GM19395 (cell line): ENCODE measurements at regions not wholly inside any gene's neighbourhood (a gene's known extent, or its start where the extent isn't known, plus 50 kb on each side); places are given as distances from the start of the nearest gene placed in this dataset.
A peak's percentile ranks its signal among the peaks of the same experiment; 100 is the strongest.
"Not testable (repeated sequence)": the region's sequence is repeated elsewhere in the genome, so short reads cannot be mapped to it uniquely, and the experiment has no call there.

Source experiments
- ATAC-seq: cut with Tn5 transposase; IDR thresholded peaks from one replicate; pipeline ENCODE4 v1.9.1; 2021; ENCODE audit warnings: mild to moderate bottlenecking, moderate library complexity; ENCODE audit not compliant: unreplicated experiment

- ATAC-seq = no peak
These were observed 330.3 kb downstream of the HGF start for GRCh38 chr7:81439591-81439990.

DNA sequence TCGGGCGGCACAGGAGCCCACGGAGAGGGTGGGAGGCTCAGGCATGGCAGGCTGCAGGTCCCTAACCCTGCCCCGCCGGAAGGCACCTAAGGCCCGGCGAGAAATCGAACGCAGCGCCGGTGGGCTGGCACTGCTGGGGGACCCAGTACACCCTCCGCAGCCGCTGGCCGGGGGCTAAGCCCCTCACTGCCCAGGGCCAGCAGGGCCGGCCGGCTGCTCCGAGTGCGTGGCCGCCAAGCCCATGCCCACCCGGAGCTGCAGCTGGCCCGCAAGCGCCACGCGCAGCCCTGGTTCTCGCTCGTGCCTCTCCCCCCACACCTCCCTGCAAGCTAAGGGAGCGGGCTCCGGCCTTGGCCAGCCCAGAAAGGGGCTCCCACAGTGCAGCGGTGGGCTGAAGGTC is 332.7 kb downstream of the HGF start:
- ATAC-seq = not testable (repeated sequence)

- no peak for ATAC-seq
These were observed 336.0 kb downstream of the HGF start for GRCh38 chr7:81433692-81434331.

GRCh38 chr7:81433206-81433605 is 336.6 kb downstream of the HGF start:
- ATAC-seq = no peak

DNA sequence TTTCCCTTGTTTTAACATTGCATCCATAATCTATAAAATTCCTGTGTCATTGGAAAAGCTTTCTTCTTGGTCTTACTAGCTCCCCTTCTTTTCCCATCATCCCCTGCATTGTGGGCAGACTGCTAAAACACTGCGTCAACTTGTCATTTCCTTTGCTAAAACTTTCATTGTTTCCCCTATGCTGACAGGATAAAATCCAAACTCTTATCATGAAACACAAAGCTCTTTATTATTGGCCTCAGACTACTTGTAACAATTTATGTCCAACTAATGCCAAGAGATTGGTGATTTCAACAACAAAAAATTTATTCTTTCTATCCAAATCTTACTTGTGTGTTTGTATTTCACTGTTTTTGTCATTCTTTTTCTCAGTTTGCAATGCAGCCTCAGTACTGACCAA is 339.1 kb downstream of the HGF start:
- ATAC-seq = no peak

DNA sequence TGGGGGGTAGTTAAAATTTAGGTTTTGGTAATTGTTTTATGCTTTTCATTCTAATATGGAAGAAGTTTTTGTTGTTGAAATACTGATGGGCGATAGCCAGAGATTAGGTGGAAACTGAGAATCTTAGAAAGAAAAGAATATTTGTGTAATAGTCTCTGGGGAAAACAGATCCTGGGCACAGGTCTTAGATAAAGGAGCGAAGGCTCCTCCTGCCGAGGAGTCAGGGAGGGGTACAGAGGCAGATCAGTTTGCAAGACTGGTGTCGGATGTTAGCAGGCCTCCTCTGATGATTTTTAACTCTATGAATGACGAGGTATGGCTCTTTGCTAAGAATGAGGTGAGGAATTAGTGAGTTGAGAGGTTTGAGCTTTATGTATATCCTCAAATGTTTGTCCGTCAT is 339.7 kb downstream of the HGF start:
- no peak for ATAC-seq

DNA sequence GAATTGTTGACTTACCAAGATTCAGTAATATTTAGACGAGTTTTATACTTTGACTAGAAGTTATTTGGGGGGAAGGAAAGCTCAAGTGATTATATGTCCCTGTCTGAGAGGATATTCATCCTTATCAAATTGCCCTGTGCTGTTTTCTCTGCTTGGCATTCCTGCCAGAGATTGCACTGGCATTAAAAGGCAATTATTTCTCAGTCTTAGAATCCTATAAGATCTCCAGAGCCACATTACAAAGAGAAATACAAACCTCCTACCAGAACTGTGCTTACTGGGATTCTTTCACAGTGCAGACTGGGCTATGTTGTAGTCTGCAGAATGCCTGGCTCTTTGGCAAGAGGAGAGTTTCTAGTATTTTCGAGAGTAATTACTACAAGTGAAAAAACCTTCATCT is 342.4 kb downstream of the HGF start:
- ATAC-seq = no peak

DNA sequence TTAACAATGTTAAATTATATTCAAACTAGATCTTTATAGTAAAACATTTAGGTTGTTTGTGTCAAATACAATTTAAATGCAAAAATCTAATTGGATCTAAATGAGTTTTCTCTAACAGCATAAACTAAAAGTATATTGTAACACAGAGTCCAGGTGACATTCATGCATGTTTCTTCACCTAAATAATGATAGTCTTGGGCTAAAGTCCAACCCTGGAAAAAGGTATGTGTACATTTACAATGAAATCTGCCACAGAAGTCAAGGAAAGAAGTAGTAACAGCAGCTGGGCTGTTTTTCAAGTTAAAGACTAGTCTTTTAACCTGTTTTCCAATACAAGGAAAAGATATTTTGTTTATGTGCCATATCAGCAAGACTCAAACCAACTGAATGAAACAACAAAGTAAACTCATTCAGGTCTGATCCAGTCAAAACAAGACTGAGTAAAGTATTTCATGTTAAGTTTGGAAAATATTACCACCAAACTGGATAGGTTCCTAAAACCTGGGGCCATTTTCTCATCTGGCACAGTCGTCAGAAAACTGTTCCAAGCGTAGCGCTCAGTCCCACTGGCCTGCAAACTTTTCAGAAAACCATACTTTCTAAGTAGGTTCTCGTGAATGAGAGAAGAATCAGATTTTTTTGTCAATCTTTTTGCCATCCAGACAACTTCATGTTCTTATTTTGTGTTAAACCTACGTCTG is 349.2 kb downstream of the HGF start:
- no peak for ATAC-seq

DNA sequence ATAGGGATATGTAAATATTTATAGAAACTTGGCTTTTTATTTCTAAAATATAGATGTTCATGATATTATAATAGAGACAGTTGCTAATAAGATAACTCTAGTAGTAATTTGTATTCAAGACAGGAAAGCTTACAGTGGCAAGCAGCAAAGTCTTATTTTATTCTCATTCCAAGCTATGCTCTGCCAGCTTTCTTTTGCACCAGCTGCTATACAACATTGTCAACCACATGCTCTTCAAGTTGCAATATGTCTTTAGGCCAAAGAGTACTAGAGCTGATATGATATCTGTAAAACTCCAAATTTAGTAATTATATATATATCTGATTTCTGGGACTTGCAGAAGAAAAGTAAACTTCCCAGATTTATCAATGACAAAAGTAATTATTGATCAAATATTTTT is 350.1 kb downstream of the HGF start:
- no peak for ATAC-seq

DNA sequence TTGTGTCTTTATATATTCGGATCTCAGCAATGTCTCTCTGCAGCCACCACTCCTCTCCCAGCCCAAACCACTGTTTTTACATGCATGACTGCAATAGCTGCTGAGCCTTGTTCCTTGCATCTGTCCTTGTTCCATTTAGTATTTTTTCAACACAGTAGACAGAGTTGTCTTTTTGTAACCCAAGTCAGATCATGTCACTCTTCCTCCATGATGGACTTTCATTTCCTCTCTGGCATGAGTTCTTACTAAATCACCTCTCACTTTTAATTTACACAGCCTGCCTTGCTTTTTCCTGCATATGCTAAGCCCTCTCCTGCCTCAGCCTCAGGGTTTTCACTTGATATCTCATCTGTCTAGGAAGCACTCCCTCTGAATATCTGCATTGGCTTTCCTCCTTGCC is 353.2 kb downstream of the HGF start:
- ATAC-seq = peak; percentile 54

DNA sequence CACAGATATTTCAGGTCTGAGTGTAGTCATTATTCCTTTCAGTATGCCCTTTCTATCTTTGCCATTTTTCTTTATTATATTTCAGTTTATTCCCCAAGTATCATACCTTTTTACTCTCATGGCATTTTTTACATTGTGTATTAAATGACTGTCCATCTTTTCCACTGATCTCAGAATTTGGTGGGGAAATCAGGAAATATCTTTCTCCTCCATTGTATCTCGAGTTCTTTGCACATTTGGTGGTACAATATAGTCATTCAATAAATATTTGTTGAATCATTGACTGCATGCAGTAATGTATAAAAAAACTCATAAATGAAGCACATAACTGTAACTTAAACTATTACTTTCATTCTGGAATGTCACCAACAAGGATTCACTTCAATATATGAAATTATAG is 354.7 kb downstream of the HGF start:
- ATAC-seq = no peak

- no peak for ATAC-seq
These were observed 355.4 kb downstream of the HGF start for GRCh38 chr7:81414411-81414810.

GRCh38 chr7:81410471-81411117 is 359.3 kb downstream of the HGF start:
- no peak for ATAC-seq

DNA sequence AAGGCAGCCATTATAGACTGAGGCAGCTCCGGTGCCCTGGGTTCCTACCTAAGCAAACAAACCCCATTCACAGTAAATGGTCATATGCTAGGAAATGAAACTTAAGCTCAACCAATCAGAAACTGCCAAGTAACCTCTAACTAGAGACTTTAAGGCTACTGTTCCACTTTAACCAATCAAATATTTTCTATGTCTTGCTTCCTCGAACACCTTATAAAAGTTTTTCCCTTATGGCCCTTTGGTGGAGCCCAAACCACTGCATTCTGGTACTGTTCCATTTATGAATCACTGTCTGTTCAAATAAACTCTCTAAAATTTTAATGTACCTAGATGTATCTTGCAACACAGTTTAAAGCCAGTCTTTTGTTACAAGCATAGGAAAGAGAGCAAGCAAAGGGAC is 361.1 kb downstream of the HGF start:
- no peak for ATAC-seq

GRCh38 chr7:81407094-81407493 is 362.8 kb downstream of the HGF start:
- ATAC-seq = no peak

DNA sequence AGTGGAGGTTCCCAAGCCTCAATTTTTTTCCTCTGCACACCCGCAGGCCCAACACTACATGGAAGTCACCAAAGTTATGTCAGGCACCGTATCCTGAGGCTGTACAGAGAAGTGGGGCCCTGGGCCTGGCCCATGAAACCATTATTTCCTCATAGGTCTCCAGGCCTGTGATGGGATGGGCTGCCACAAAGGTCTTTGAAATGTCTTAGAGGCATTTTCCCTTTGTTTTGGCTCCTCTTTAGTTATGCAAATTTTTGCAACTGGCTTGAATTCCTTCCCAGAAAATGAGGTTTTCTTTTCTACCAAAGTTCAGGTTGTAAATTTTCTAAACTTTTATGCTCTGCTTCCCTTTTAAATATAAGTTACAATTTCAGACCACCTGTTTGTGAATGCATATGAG is 365.2 kb downstream of the HGF start:
- no peak for ATAC-seq

GRCh38 chr7:81402227-81402626 is 367.6 kb downstream of the HGF start:
- no peak for ATAC-seq

- no peak for ATAC-seq
These were observed 370.4 kb downstream of the HGF start for GRCh38 chr7:81399471-81399870.

DNA sequence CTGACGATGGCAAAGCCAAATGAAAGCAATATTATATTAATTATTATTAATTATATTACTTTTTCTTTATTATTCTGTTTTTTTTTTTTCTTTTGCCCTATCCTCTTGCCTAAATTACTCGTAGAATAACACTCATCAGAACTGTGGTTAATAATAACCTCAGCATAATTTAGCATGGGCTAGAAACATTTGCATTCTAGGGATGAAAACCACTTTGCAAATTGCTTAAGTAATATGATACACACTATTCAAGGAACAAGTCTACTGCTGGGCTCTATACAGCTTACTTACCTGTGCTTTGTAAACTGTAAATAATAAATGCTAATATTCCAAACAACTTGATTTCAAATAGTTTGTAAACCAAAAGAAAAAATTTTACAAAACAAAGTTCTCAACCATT is 375.8 kb downstream of the HGF start:
- no peak for ATAC-seq

DNA sequence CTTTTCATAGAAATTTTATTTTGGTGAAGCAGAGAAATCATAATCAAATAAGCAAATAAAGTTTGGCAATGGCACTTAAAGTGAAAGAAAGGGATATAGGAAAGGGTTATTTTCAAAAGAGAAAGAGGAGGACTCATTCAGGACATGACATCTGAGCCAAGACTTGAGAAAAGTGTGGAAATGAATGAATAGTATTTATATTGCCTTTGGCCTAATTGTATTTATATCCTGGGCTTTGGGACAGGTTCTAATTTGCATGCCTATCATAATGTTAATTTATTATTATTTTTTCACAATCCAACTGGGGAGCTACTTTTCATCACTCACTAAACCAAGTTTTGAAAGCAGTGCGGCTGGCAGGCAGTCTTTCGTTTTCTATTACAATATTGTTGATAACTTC is 376.8 kb downstream of the HGF start:
- no peak for ATAC-seq

GRCh38 chr7:81385370-81385769 is 384.5 kb downstream of the HGF start:
- ATAC-seq = no peak

DNA sequence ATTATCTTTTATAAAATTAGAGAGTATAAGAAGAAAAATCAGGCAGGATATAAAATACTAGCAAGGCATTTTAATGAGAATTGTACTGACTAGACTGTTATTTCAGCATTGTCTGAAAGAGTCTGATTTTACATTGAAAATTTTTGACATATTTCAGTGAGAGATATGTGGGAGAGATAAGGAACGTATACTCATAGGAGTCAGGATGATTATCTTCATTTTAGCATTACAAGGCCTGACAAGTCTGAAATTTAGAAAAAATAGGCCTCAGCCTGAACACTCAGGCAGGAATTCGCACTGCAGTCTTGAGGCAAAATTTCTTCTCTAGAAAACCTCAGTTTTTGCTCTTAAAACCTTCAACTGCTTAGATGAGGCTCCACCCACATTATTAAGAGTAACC is 386.0 kb downstream of the HGF start:
- ATAC-seq = no peak
